GM12878 (cell line): ENCODE measurements at regions not wholly inside any gene's neighbourhood (a gene's known extent, or its start where the extent isn't known, plus 50 kb on each side); places are given as distances from the start of the nearest gene placed in this dataset.

Experiments used
- ATAC-seq: fragments of 200-7000 bp; cut with Tn5 transposase; 3 replicates; pipeline ENCODE4 v1.9.1; 2020; ENCODE audit warnings: mild to moderate bottlenecking, moderate library complexity
- BruUV-seq: library from RNA; stranded (reverse); fragments of 400-500 nt; replicated peaks from 2 replicates; lab custom pipeline; 2021; lab: Mats Ljungman, UMichigan
- CTCF ChIA-PET: fragments of 300-600 bp; sonication (Branson Sonifier 250); formaldehyde crosslinking; extraction: SDS; loops from one replicate; lab custom pipeline; 2021; ENCODE audit warnings: inconsistent platforms; lab: Yijun Ruan, JAX
- POLR2A ChIA-PET: fragments of 350-600 bp; formaldehyde crosslinking; extraction: SDS; loops from one replicate; lab custom pipeline; 2021; ENCODE audit warnings: inconsistent platforms; lab: Charles Lee
- RAD21 ChIA-PET: fragments of 300-600 bp; sonication (Branson Sonifier 250); formaldehyde crosslinking; loops from one replicate; lab custom pipeline; 2023; ENCODE audit warnings: antibody characterized with exemption; ENCODE audit not compliant: unreplicated experiment; lab: Charles Lee
- SMC1A ChIA-PET: fragments of 300-600 bp; sonication (Branson Sonifier 250); formaldehyde crosslinking; loops from one replicate; lab custom pipeline; 2023; ENCODE audit not compliant: unreplicated experiment, uncharacterized antibody; lab: Charles Lee
- DNase-seq: peaks from one replicate; pipeline ENCODE4 v3.0.0-alpha.2; 2011; ENCODE audit warnings: low read depth, low spot score
- FAIRE-seq: peaks from 3 replicates; lab custom pipeline; 2011; peaks lifted over from hg19 to GRCh38; lab: Jason Lieb, UNC
- H2AFZ ChIP-seq: 2 replicates; pipeline ENCODE4 v1.6.0; 2011; ENCODE audit warnings: low read depth, low read length, control low read depth; ENCODE audit not compliant: control insufficient read depth
- H3K27ac ChIP-seq: 2 replicates; pipeline ENCODE4 v1.5.1; 2011; ENCODE audit warnings: control low read depth; ENCODE audit not compliant: control insufficient read depth, insufficient read depth
- H3K27me3 ChIP-seq, 2 experiments: replicated peaks in 1 of 2; 2 replicates each; pipeline versions ENCODE4 v1.6.0 to v1.6.1; 2011; ENCODE audit warnings: low read length in 1 of 2; ENCODE audit not compliant: control insufficient read depth in 2 of 2, insufficient read depth in 2 of 2
- H3K36me3 ChIP-seq, 2 experiments: 2 replicates each; pipeline ENCODE4 v1.5.1; 2011; ENCODE audit warnings: low read length in 1 of 2; ENCODE audit not compliant: control insufficient read depth in 2 of 2, insufficient read depth in 2 of 2
- H3K4me1 ChIP-seq: 2 replicates; pipeline ENCODE4 v1.6.1; 2011; ENCODE audit warnings: mild to moderate bottlenecking, low read length, moderate library complexity, mixed read lengths; ENCODE audit not compliant: control insufficient read depth, insufficient read depth
- H3K4me2 ChIP-seq: 2 replicates; pipeline ENCODE4 v1.6.0; 2011; ENCODE audit warnings: control low read depth; ENCODE audit not compliant: control insufficient read depth, insufficient read depth
- H3K4me3 ChIP-seq: fragments of 200-600 bp; sonication (generic); 2 replicates; pipeline ENCODE4 v1.5.1; 2016
- H3K79me2 ChIP-seq: 2 replicates; pipeline ENCODE4 v1.6.0; 2011; ENCODE audit warnings: low read length; ENCODE audit not compliant: control insufficient read depth, insufficient read depth
- H3K9ac ChIP-seq: 2 replicates; pipeline ENCODE4 v1.8.0; 2011; ENCODE audit warnings: low read length, control low read depth, mixed read lengths; ENCODE audit not compliant: control insufficient read depth, insufficient read depth
- H3K9me3 ChIP-seq: replicated peaks from 3 replicates; pipeline ENCODE4 v1.5.1; 2011; ENCODE audit warnings: mild to moderate bottlenecking, low read length; ENCODE audit not compliant: control insufficient read depth, insufficient read depth
- H4K20me1 ChIP-seq: 2 replicates; pipeline ENCODE4 v1.6.0; 2011; ENCODE audit not compliant: control insufficient read depth, insufficient read depth
- CBX5 ChIP-seq: sonication (generic); IDR thresholded peaks from 2 replicates; pipeline ENCODE4 v1.6.1; 2016; ENCODE audit warnings: low read depth, moderate library complexity, mild to moderate bottlenecking, inconsistent platforms
- ETV6 ChIP-seq, 2 experiments: fragments of 450-650 bp in 1 of 2; IDR thresholded peaks in 1 of 2; conservative IDR thresholded peaks in 1 of 2; 2 replicates each; pipeline ENCODE4 v1.6.1; 2014; ENCODE audit warnings: antibody characterized with exemption in 1 of 2, borderline replicate concordance in 1 of 2, low read depth in 1 of 2, mild to moderate bottlenecking in 1 of 2, moderate library complexity in 1 of 2
- KDM1A ChIP-seq: fragments of 200-600 bp; sonication (generic); IDR thresholded peaks from 2 replicates; pipeline ENCODE4 v1.6.1; 2016; ENCODE audit warnings: borderline replicate concordance
- RBBP5 ChIP-seq: fragments of 200-600 bp; sonication (generic); conservative IDR thresholded peaks from 2 replicates; pipeline ENCODE4 v1.6.1; 2016
- STAT3 ChIP-seq: IDR thresholded peaks from 2 replicates; pipeline ENCODE4 v1.6.1; 2011; ENCODE audit warnings: low read depth, low read length, improper control_type of control experiment
- TCF7 ChIP-seq: IDR thresholded peaks from 2 replicates; pipeline ENCODE4 v1.6.1; 2014; ENCODE audit warnings: antibody characterized with exemption, borderline replicate concordance
- WGBS: methylation state at CpG from one replicate; pipeline ENCODE4 v1.1.6; 2016; ENCODE audit warnings: low lambda C conversion rate; ENCODE audit not compliant: insufficient replicate concordance, insufficient coverage; ENCODE audit errors: missing lambda C conversion rate; 5-methylcytosine and 5-hydroxymethylcytosine counted together
- in situ Hi-C: fragments of 300-500 bp; cut with MboI; formaldehyde crosslinking; loops from 9 replicates; pipeline ENCODE4 v1.14.3; 2018; ENCODE audit warnings: mixed read lengths
- intact Hi-C: fragments of 100-400 bp; cut with micrococcal nuclease; formaldehyde crosslinking; loops from one replicate; pipeline ENCODE4 v1.14.2; 2022; ENCODE audit not compliant: unreplicated experiment
- TF ChIP-seq, protein P1 (sequence below): fragments of 450-650 bp; IDR thresholded peaks from 2 replicates; pipeline ENCODE4 v1.6.1; 2017; ENCODE audit warnings: low read depth, mild to moderate bottlenecking, moderate library complexity
- TF ChIP-seq, protein P2 (sequence below): fragments of 450-650 bp; formaldehyde crosslinking; IDR thresholded peaks from 2 replicates; pipeline ENCODE4 v1.5.0; 2022; ENCODE audit warnings: mild to moderate bottlenecking, missing genetic modification characterization

DNA sequence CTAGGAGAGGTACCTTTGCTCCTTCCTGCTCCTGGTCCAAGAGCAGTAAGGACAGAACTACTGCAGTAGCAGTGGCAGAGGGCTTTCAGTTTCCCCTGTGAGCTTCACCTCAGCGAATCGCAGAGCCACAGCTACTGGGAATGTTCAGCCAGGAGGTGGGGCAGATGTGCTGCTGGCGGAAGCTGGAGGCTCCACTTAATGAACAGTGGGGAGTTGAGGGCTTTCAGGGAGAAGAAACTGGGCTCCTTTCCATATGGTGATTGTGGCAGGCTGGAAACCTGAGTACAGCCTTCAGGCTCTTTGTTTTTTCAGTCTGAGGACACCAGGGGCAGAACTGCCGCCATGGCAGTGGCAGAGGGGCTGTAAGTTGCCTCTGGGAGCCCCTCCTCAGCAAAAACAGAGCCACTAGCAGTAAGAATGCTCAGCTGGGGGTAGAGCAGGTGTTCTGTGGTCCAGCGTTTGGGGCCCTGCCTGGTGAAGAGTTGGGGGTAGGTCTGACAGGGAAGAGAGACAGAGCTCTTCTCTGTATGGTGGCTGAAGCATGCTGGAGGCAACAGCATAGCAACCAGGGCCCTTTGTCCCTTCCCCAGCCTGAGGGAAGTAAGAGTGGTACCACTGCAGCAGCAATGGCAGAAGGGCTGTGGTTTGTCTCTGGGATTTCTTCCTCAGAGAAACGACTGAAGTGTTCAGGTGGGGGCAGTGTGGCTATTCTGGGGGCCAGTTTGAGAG lies 106.0 kb upstream of the GRXCR1 start:
- no peak overlapping the region for H3K9ac ChIP-seq
- intact Hi-C loops = no loop called here
- in situ Hi-C loops = no loop called here
- TF ChIP-seq, protein P1, sequence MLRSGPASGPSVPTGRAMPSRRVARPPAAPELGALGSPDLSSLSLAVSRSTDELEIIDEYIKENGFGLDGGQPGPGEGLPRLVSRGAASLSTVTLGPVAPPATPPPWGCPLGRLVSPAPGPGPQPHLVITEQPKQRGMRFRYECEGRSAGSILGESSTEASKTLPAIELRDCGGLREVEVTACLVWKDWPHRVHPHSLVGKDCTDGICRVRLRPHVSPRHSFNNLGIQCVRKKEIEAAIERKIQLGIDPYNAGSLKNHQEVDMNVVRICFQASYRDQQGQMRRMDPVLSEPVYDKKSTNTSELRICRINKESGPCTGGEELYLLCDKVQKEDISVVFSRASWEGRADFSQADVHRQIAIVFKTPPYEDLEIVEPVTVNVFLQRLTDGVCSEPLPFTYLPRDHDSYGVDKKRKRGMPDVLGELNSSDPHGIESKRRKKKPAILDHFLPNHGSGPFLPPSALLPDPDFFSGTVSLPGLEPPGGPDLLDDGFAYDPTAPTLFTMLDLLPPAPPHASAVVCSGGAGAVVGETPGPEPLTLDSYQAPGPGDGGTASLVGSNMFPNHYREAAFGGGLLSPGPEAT = no peak
- TF ChIP-seq CBX5 (no peak), TCF7 (no peak), KDM1A (no peak), STAT3 (no peak), ETV6 (conservative IDR thresholded peaks at IDR 0.05 in 1 of 2, IDR thresholded peaks at IDR 0.05 in 1 of 2; ENCODE audit: borderline replicate concordance in 1 of 2, low read depth in 1 of 2) (no peak), RBBP5 (no peak)
- TF ChIP-seq, protein P2, sequence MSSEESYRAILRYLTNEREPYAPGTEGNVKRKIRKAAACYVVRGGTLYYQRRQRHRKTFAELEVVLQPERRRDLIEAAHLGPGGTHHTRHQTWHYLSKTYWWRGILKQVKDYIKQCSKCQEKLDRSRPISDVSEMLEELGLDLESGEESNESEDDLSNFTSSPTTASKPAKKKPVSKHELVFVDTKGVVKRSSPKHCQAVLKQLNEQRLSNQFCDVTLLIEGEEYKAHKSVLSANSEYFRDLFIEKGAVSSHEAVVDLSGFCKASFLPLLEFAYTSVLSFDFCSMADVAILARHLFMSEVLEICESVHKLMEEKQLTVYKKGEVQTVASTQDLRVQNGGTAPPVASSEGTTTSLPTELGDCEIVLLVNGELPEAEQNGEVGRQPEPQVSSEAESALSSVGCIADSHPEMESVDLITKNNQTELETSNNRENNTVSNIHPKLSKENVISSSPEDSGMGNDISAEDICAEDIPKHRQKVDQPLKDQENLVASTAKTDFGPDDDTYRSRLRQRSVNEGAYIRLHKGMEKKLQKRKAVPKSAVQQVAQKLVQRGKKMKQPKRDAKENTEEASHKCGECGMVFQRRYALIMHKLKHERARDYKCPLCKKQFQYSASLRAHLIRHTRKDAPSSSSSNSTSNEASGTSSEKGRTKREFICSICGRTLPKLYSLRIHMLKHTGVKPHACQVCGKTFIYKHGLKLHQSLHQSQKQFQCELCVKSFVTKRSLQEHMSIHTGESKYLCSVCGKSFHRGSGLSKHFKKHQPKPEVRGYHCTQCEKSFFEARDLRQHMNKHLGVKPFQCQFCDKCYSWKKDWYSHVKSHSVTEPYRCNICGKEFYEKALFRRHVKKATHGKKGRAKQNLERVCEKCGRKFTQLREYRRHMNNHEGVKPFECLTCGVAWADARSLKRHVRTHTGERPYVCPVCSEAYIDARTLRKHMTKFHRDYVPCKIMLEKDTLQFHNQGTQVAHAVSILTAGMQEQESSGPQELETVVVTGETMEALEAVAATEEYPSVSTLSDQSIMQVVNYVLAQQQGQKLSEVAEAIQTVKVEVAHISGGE (CRISPR knock-in tag) = no peak
- TF ChIP-seq, all 136 proteins: peak for 0
- 52% methylated on average over 6 of the region's 6 CpGs for WGBS
- H3K4me1 ChIP-seq = no peaks in the 10 kb centered on the region
- no peaks in the 10 kb centered on the region for H3K9me3 ChIP-seq
- H3K27me3 ChIP-seq = no peaks in the 10 kb centered on the region
- FAIRE-seq (no peak), DNase-seq (no peak), ATAC-seq (no peak)
- no peaks in the 10 kb centered on the region for H3K36me3 ChIP-seq
- no TSS peak for BruUV-seq
- CTCF ChIA-PET = no interaction called here
- SMC1A ChIA-PET = no interaction called here
- RAD21 ChIA-PET = no interaction called here
- H3K79me2 ChIP-seq = no peaks in the 10 kb centered on the region
- POLR2A ChIA-PET = no interaction called here
- H2AFZ ChIP-seq = no peak overlapping the region
- no peak overlapping the region for H3K4me3 ChIP-seq
- H3K27ac ChIP-seq = no peak overlapping the region
- no peaks in the 10 kb centered on the region for H4K20me1 ChIP-seq
- no peak overlapping the region for H3K4me2 ChIP-seq
